ENCODE measurements at regions not wholly inside any gene's neighbourhood (a gene's known extent, or its start where the extent isn't known, plus 50 kb on each side); places are given as distances from the start of the nearest gene placed in this dataset.

DNA sequence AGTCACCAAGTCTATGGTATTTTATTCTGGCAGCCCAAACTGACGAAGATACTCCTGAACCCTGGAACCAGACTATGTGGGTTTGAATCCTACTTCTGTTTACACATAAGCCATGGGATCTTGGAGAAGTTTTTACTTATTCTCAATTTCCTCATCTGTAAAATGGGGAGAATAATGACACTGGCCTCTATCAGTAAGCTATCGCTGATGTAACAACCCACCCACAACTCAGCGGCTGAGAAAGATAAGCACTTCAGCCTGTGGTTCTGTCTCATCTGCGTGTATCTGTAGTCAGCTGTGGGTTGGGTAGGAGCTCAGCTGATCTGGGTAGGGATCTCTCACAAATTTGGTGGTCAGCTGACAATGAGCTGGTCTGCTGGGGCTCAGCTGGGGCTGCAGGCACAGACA is 68.0 kb upstream of the ALX4 start:
- TF ChIP-seq CBFB (CRISPR knock-in tag; IDR thresholded peaks at IDR 0.05; ENCODE audit: low read depth): no peak
- TF ChIP-seq, protein P1, sequence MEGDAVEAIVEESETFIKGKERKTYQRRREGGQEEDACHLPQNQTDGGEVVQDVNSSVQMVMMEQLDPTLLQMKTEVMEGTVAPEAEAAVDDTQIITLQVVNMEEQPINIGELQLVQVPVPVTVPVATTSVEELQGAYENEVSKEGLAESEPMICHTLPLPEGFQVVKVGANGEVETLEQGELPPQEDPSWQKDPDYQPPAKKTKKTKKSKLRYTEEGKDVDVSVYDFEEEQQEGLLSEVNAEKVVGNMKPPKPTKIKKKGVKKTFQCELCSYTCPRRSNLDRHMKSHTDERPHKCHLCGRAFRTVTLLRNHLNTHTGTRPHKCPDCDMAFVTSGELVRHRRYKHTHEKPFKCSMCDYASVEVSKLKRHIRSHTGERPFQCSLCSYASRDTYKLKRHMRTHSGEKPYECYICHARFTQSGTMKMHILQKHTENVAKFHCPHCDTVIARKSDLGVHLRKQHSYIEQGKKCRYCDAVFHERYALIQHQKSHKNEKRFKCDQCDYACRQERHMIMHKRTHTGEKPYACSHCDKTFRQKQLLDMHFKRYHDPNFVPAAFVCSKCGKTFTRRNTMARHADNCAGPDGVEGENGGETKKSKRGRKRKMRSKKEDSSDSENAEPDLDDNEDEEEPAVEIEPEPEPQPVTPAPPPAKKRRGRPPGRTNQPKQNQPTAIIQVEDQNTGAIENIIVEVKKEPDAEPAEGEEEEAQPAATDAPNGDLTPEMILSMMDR (IDR thresholded peaks at IDR 0.05): no peak
- no peak for TF ChIP-seq USF1 (CRISPR knock-in tag; IDR thresholded peaks at IDR 0.05)
- TF ChIP-seq NFYB (CRISPR knock-in tag; conservative IDR thresholded peaks at IDR 0.05; ENCODE audit: low read depth): no peak
- TF ChIP-seq SP1 (CRISPR knock-in tag; conservative IDR thresholded peaks at IDR 0.05): no peak
- TF ChIP-seq ATF3 (CRISPR knock-in tag; conservative IDR thresholded peaks at IDR 0.05): no peak
- TF ChIP-seq, protein P2, sequence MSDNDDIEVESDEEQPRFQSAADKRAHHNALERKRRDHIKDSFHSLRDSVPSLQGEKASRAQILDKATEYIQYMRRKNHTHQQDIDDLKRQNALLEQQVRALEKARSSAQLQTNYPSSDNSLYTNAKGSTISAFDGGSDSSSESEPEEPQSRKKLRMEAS (CRISPR knock-in tag; IDR thresholded peaks at IDR 0.05): no peak
- no peak for TF ChIP-seq NR2C2 (CRISPR knock-in tag; IDR thresholded peaks at IDR 0.05)
- TF ChIP-seq NFE2L1 (CRISPR knock-in tag; IDR thresholded peaks at IDR 0.05): no peak
- TF ChIP-seq, protein P3, sequence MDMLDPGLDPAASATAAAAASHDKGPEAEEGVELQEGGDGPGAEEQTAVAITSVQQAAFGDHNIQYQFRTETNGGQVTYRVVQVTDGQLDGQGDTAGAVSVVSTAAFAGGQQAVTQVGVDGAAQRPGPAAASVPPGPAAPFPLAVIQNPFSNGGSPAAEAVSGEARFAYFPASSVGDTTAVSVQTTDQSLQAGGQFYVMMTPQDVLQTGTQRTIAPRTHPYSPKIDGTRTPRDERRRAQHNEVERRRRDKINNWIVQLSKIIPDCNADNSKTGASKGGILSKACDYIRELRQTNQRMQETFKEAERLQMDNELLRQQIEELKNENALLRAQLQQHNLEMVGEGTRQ (CRISPR knock-in tag; IDR thresholded peaks at IDR 0.05): no peak
- TF ChIP-seq FOXJ3 (CRISPR knock-in tag; IDR thresholded peaks at IDR 0.05; ENCODE audit: borderline replicate concordance): no peak
